CD8-positive, alpha-beta memory T cell (primary cell): ENCODE measurements at regions not wholly inside any gene's neighbourhood (a gene's known extent, or its start where the extent isn't known, plus 50 kb on each side); places are given as distances from the start of the nearest gene placed in this dataset.

Experiments
- CTCF ChIA-PET: fragments of 350-600 bp; sonication (Branson Sonifier 250); formaldehyde crosslinking; loops from one replicate; lab custom pipeline; 2021; ENCODE audit warnings: antibody characterized with exemption; lab: Charles Lee
- POLR2A ChIA-PET: fragments of 350-600 bp; sonication (Branson Sonifier 250); formaldehyde crosslinking; loops from one replicate; lab custom pipeline; 2021; ENCODE audit warnings: antibody characterized with exemption; lab: Charles Lee
- DNase-seq, 5 donors: peaks; one replicate each; pipeline versions ENCODE4 v3.0.0 to v3.0.0-alpha.2; 2020 to 2022; ENCODE audit warnings: mixed read lengths in 1 of 5
- H3K27ac ChIP-seq: one replicate; pipeline ENCODE4 v1.7.0; 2013; ENCODE audit warnings: low read depth, mild to moderate bottlenecking, low read length, moderate library complexity
- H3K27me3 ChIP-seq: 2 replicates; pipeline ENCODE4 v1.7.0; 2013; ENCODE audit warnings: low read length, mild to moderate bottlenecking; ENCODE audit not compliant: insufficient read depth, poor library complexity, severe bottlenecking
- H3K36me3 ChIP-seq: 2 replicates; pipeline ENCODE4 v1.7.0; 2013; ENCODE audit warnings: mild to moderate bottlenecking, low read length, moderate library complexity; ENCODE audit not compliant: insufficient read depth
- H3K4me1 ChIP-seq: 2 replicates; pipeline ENCODE4 v1.7.0; 2013; ENCODE audit warnings: mild to moderate bottlenecking, low read length, moderate library complexity; ENCODE audit not compliant: insufficient read depth
- H3K4me3 ChIP-seq: 2 replicates; pipeline ENCODE4 v1.7.0; 2013; ENCODE audit warnings: mild to moderate bottlenecking, low read length
- H3K9me3 ChIP-seq: 2 replicates; pipeline ENCODE4 v1.7.0; 2013; ENCODE audit warnings: mild to moderate bottlenecking, low read length
- H3K27ac Mint-ChIP-seq, 8 donors: one replicate each; pipeline ENCODE4 v1.8.0; 2020 to 2021; ENCODE audit warnings: mixed read lengths in 8 of 8, mild to moderate bottlenecking in 6 of 8, inconsistent platforms in 3 of 8, moderate library complexity in 3 of 8
- H3K27me3 Mint-ChIP-seq, 2 donors: one replicate each; pipeline ENCODE4 v1.8.0; 2020 to 2021; ENCODE audit warnings: mixed read lengths in 2 of 2, mild to moderate bottlenecking in 1 of 2, moderate library complexity in 1 of 2
- H3K36me3 Mint-ChIP-seq, 3 donors: one replicate each; pipeline ENCODE4 v1.8.0; 2020 to 2021; ENCODE audit warnings: mixed read lengths in 3 of 3, inconsistent platforms in 1 of 3, mild to moderate bottlenecking in 1 of 3
- H3K4me1 Mint-ChIP-seq, 3 donors: one replicate each; pipeline ENCODE4 v1.8.0; 2020 to 2021; ENCODE audit warnings: mixed read lengths in 3 of 3, inconsistent platforms in 1 of 3, mild to moderate bottlenecking in 1 of 3
- H3K4me3 Mint-ChIP-seq, 7 donors: one replicate each; pipeline ENCODE4 v1.8.0; 2020 to 2021; ENCODE audit warnings: mixed read lengths in 7 of 7, mild to moderate bottlenecking in 6 of 7, moderate library complexity in 4 of 7, inconsistent platforms in 2 of 7
- H3K9me3 Mint-ChIP-seq, 5 donors: one replicate each; pipeline ENCODE4 v1.8.0; 2020 to 2022; ENCODE audit warnings: mixed read lengths in 5 of 5, mild to moderate bottlenecking in 3 of 5, moderate library complexity in 2 of 5, inconsistent platforms in 1 of 5

GRCh38 chr12:85672436-85672835, 163.8 kb downstream of the RASSF9 start:
- no peaks in the 10 kb centered on the region for H3K36me3 Mint-ChIP-seq
- H3K4me1 Mint-ChIP-seq: no peaks in the 10 kb centered on the region
- Histone ChIP-seq H3K4me3 (no peak overlapping the region), H3K27me3 (no peaks in the 10 kb centered on the region), H3K27ac (no peak overlapping the region), H3K9me3 (no peaks in the 10 kb centered on the region), H3K36me3 (no peaks in the 10 kb centered on the region), H3K4me1 (no peaks in the 10 kb centered on the region)
- no peak overlapping the region for H3K4me3 Mint-ChIP-seq
- peaks cover 5 to 10% (median 7%) of the 10 kb centered on the region in 5 donors for H3K9me3 Mint-ChIP-seq
- no peak overlapping the region for H3K27ac Mint-ChIP-seq
- ChIA-PET CTCF (no interaction called here), POLR2A (no interaction called here)
- H3K27me3 Mint-ChIP-seq: no peaks in the 10 kb centered on the region
- DNase-seq: no peak

GRCh38 chr12:85673921-85674420, 162.2 kb downstream of the RASSF9 start:
- ChIA-PET POLR2A (no interaction called here), CTCF (no interaction called here)
- Histone ChIP-seq H3K27ac (no peak overlapping the region), H3K27me3 (no peaks in the 10 kb centered on the region), H3K4me1 (no peaks in the 10 kb centered on the region), H3K4me3 (no peak overlapping the region), H3K9me3 (no peaks in the 10 kb centered on the region), H3K36me3 (no peaks in the 10 kb centered on the region)
- Mint-ChIP-seq H3K4me3 (no peak overlapping the region), H3K9me3 (peaks cover 5 to 10% (median 7%) of the 10 kb centered on the region in 5 donors), H3K27ac (no peak overlapping the region), H3K27me3 (no peaks in the 10 kb centered on the region), H3K36me3 (no peaks in the 10 kb centered on the region), H3K4me1 (no peaks in the 10 kb centered on the region)
- no peak for DNase-seq

DNA sequence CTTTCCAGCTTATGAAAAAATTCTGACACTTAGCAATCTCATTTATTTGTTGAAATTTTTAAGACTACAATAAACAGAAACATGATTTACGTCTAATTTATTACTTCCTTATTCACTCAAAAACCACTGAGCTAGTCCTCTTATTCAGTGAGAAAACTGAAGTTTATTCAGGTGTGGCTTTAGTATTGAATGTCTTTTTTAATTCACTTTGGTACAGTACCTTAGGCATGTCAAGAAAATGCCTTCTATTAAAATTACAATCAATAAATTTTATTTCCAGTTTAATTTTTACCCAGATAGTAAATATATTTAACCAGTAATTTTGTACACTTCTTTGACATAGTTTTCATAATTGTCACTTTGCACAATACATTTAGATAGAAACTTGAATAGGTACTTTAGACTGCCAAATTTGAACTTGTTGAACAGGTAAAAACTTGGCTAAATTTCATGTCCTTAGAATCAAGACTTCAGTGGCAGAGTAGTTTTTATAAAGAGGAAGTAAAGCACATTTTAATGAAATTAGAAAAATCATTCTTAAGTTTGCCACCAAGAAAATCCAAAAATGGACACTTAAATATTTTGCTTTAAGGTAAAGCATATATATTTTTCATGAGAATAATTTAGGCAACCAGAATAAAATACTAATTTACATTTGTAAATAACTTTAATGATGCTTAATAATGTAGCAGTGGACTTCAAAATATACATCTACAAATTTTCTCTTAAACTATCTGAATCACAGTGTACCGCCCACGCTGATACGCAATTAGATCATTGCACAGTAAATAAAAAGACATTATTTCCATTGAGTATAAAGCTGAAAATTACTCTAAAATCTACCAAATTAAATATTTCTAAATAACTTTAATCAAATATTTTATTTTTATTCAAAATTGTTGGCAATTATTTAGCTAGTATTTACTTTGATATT, 159.1 kb downstream of the RASSF9 start:
- Histone ChIP-seq H3K4me1 (no peaks in the 10 kb centered on the region), H3K4me3 (no peak overlapping the region), H3K27ac (no peak overlapping the region), H3K9me3 (no peaks in the 10 kb centered on the region), H3K27me3 (no peaks in the 10 kb centered on the region), H3K36me3 (no peaks in the 10 kb centered on the region)
- Mint-ChIP-seq H3K27me3 (no peaks in the 10 kb centered on the region), H3K4me3 (no peak overlapping the region), H3K27ac (no peak overlapping the region), H3K36me3 (no peaks in the 10 kb centered on the region), H3K4me1 (no peaks in the 10 kb centered on the region), H3K9me3 (peaks cover 5 to 14% (median 12%) of the 10 kb centered on the region in 5 donors)
- DNase-seq: no peak
- ChIA-PET CTCF (no interaction called here), POLR2A (no interaction called here)

- POLR2A ChIA-PET: no interaction called here
- no peaks in the 10 kb centered on the region for H3K4me1 Mint-ChIP-seq
- no peaks in the 10 kb centered on the region for H3K4me1 ChIP-seq
- H3K27ac Mint-ChIP-seq: no peak overlapping the region
- H3K4me3 ChIP-seq: no peak overlapping the region
- H3K9me3 ChIP-seq: no peaks in the 10 kb centered on the region
- H3K27me3 ChIP-seq: no peaks in the 10 kb centered on the region
- no peak overlapping the region for H3K27ac ChIP-seq
- peaks cover 3 to 11% (median 8%) of the 10 kb centered on the region in 5 donors for H3K9me3 Mint-ChIP-seq
- no peak overlapping the region for H3K4me3 Mint-ChIP-seq
- no peaks in the 10 kb centered on the region for H3K27me3 Mint-ChIP-seq
- no peaks in the 10 kb centered on the region for H3K36me3 Mint-ChIP-seq
- H3K36me3 ChIP-seq: no peaks in the 10 kb centered on the region
- CTCF ChIA-PET: no interaction called here
- DNase-seq: no peak
Observed at GRCh38 chr12:85679296-85679695, 156.9 kb downstream of the RASSF9 start.

DNA sequence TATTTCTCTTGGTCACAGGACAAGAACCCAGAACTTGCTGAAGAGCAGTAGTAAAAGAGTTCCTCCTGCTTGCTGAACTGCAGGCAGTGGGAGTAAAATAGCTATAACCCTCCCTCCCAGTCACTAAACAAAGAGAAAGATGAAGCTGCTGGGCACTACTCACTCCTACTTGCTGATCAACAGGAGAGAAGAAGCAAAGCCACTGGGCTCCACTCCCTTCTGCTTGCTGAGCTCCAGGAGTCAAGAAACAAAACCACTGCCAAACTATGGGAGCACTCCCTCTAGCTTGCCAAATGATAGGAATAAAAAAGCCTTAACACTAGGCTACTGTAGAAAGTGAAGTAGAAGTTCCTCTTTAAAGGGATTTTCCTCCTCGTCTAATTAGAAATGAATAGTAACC, 155.3 kb downstream of the RASSF9 start:
- ChIA-PET CTCF (no interaction called here), POLR2A (no interaction called here)
- Mint-ChIP-seq H3K9me3 (peaks cover 2 to 8% (median 7%) of the 10 kb centered on the region in 5 donors), H3K4me3 (no peak overlapping the region), H3K27me3 (no peaks in the 10 kb centered on the region), H3K4me1 (no peaks in the 10 kb centered on the region), H3K36me3 (no peaks in the 10 kb centered on the region), H3K27ac (peak overlapping the region in 1 of 8 donors; percentile 50)
- H3K4me3 ChIP-seq: no peak overlapping the region
- H3K27me3 ChIP-seq: no peaks in the 10 kb centered on the region
- no peak overlapping the region for H3K27ac ChIP-seq
- H3K4me1 ChIP-seq: no peaks in the 10 kb centered on the region
- no peak for DNase-seq
- H3K9me3 ChIP-seq: no peaks in the 10 kb centered on the region
- no peaks in the 10 kb centered on the region for H3K36me3 ChIP-seq

- CTCF ChIA-PET: no interaction called here
- Mint-ChIP-seq H3K27me3 (no peaks in the 10 kb centered on the region), H3K4me3 (no peak overlapping the region), H3K36me3 (no peaks in the 10 kb centered on the region), H3K4me1 (no peaks in the 10 kb centered on the region), H3K9me3 (peaks cover 2 to 10% (median 7%) of the 10 kb centered on the region in 5 donors), H3K27ac (no peak overlapping the region)
- Histone ChIP-seq H3K36me3 (no peaks in the 10 kb centered on the region), H3K4me3 (no peak overlapping the region), H3K27me3 (no peaks in the 10 kb centered on the region), H3K4me1 (no peaks in the 10 kb centered on the region), H3K27ac (no peak overlapping the region), H3K9me3 (no peaks in the 10 kb centered on the region)
- POLR2A ChIA-PET: no interaction called here
- DNase-seq: no peak
Observed at GRCh38 chr12:85681333-85681732, 154.9 kb downstream of the RASSF9 start.

DNA sequence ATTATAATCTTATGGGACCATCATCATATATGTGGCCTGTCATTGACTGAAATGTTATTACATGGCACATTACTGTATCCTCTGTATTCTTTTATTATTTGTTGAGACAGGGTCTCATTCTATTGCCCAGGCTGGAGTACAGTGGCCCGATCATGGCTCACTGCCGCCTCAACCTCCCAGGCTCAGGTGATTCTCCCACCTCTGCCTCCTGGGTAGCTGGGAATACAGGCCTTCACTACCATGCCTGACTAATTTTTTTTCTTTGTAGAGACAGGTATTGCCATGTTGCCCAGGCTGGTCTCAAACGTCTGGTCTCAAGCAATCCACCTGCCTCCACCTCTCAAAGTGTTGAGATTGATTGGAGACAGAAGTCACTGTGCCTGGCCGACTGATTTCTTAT, 153.2 kb downstream of the RASSF9 start:
- Histone ChIP-seq H3K36me3 (no peaks in the 10 kb centered on the region), H3K9me3 (no peaks in the 10 kb centered on the region), H3K4me3 (no peak overlapping the region), H3K27ac (no peak overlapping the region), H3K27me3 (no peaks in the 10 kb centered on the region), H3K4me1 (no peaks in the 10 kb centered on the region)
- no peak for DNase-seq
- Mint-ChIP-seq H3K27me3 (no peaks in the 10 kb centered on the region), H3K9me3 (peaks cover 2 to 14% (median 7%) of the 10 kb centered on the region in 5 donors), H3K4me3 (no peak overlapping the region), H3K36me3 (no peaks in the 10 kb centered on the region), H3K27ac (no peak overlapping the region), H3K4me1 (no peaks in the 10 kb centered on the region)
- CTCF ChIA-PET: no interaction called here
- POLR2A ChIA-PET: no interaction called here

DNA sequence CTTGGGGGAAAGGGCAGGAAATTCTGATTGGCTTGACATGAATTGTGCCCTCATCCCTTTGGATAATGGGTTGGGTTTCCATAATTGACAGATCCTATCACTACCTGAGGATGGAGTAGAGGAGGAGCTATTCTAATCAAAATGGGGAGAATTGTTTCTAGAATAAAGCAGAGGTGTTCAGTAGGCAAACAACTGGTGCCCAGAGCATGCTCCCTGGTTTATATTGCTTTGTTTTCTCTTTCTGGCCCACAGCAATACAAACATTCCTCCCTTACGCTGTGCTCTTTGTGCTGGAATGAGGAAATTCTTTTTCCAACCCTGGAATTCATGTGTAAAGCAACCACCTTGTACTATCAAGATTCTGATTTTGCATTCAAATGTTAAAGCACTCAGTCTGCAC, 147.4 kb downstream of the RASSF9 start:
- peaks cover 0 to 15% (median 5%) of the 10 kb centered on the region in 5 donors for H3K9me3 Mint-ChIP-seq
- H3K4me3 Mint-ChIP-seq: no peak overlapping the region
- CTCF ChIA-PET: no interaction called here
- H3K36me3 Mint-ChIP-seq: no peaks in the 10 kb centered on the region
- no peak overlapping the region for H3K27ac ChIP-seq
- no peak for DNase-seq
- H3K4me3 ChIP-seq: no peak overlapping the region
- H3K36me3 ChIP-seq: no peaks in the 10 kb centered on the region
- POLR2A ChIA-PET: no interaction called here
- H3K4me1 ChIP-seq: no peaks in the 10 kb centered on the region
- no peaks in the 10 kb centered on the region for H3K27me3 ChIP-seq
- no peaks in the 10 kb centered on the region for H3K9me3 ChIP-seq
- no peaks in the 10 kb centered on the region for H3K27me3 Mint-ChIP-seq
- H3K4me1 Mint-ChIP-seq: no peaks in the 10 kb centered on the region
- H3K27ac Mint-ChIP-seq: no peak overlapping the region
